A673 (cell line): ENCODE measurements at regions not wholly inside any gene's neighbourhood (a gene's known extent, or its start where the extent isn't known, plus 50 kb on each side); places are given as distances from the start of the nearest gene placed in this dataset.

Source experiments
- BruUV-seq: library from RNA; stranded (reverse); fragments of 400-500 nt; replicated peaks from 2 replicates; lab custom pipeline; 2021; lab: Mats Ljungman, UMichigan
- CTCF ChIA-PET: fragments of 300-600 bp; sonication (Branson Sonifier 250); formaldehyde crosslinking; loops from one replicate; lab custom pipeline; 2022; ENCODE audit warnings: antibody characterized with exemption; lab: Charles Lee
- POLR2A ChIA-PET: fragments of 300-600 bp; sonication (Branson Sonifier 250); formaldehyde crosslinking; loops from one replicate; lab custom pipeline; 2022; ENCODE audit warnings: antibody characterized with exemption; ENCODE audit not compliant: low non-redundant PET; lab: Charles Lee
- DNase-seq: peaks from one replicate; pipeline ENCODE4 v3.0.0-alpha.2; 2015; ENCODE audit warnings: low spot score
- H3K27ac ChIP-seq: fragments of 200-600 bp; sonication (generic); 2 replicates; pipeline ENCODE4 v1.5.1; 2016; ENCODE audit warnings: mixed run types, low read depth, mild to moderate bottlenecking, mixed read lengths, antibody characterized with exemption, low read length; ENCODE audit not compliant: poor library complexity, severe bottlenecking
- H3K27me3 ChIP-seq: fragments of 200-600 bp; sonication (generic); replicated peaks from 2 replicates; pipeline ENCODE4 v1.6.1; 2017; ENCODE audit warnings: mixed run types, low read depth, mild to moderate bottlenecking, mixed read lengths, antibody characterized with exemption, low read length; ENCODE audit not compliant: insufficient read depth, poor library complexity
- H3K36me3 ChIP-seq: fragments of 200-600 bp; sonication (generic); 2 replicates; pipeline ENCODE4 v1.6.1; 2016; ENCODE audit warnings: mixed run types, mild to moderate bottlenecking, mixed read lengths, antibody characterized with exemption, low read length; ENCODE audit not compliant: insufficient read depth, poor library complexity, severe bottlenecking
- H3K4me1 ChIP-seq: fragments of 200-600 bp; sonication (generic); 2 replicates; pipeline ENCODE4 v1.6.1; 2017; ENCODE audit warnings: mixed run types, mild to moderate bottlenecking, mixed read lengths, antibody characterized with exemption, low read length; ENCODE audit not compliant: insufficient read depth, poor library complexity, severe bottlenecking
- H3K4me3 ChIP-seq: fragments of 200-600 bp; sonication (generic); 2 replicates; pipeline ENCODE4 v1.5.1; 2016; ENCODE audit warnings: low read depth, mixed run types, mild to moderate bottlenecking, mixed read lengths, low read length; ENCODE audit not compliant: poor library complexity, severe bottlenecking
- H3K9me3 ChIP-seq: fragments of 200-600 bp; sonication (generic); 2 replicates; pipeline ENCODE4 v1.6.1; 2016; ENCODE audit warnings: mixed run types, low read depth, mild to moderate bottlenecking, mixed read lengths, antibody characterized with exemption, low read length; ENCODE audit not compliant: poor library complexity, severe bottlenecking
- CTCF ChIP-seq: fragments of 300-800, 200-600 bp; sonication (generic); conservative IDR thresholded peaks from 2 replicates; pipeline ENCODE4 v1.5.1; 2017; ENCODE audit warnings: low read depth, mild to moderate bottlenecking, antibody characterized with exemption, low read length, moderate library complexity, mixed read lengths
- EZH2 ChIP-seq: fragments of 200-600 bp; sonication (generic); IDR thresholded peaks from 2 replicates; pipeline ENCODE4 v1.6.1; 2017; ENCODE audit warnings: borderline replicate concordance, low read depth, mild to moderate bottlenecking, mixed read lengths, antibody characterized with exemption, low read length; ENCODE audit not compliant: poor library complexity, severe bottlenecking
- intact Hi-C: fragments of 100-400 bp; cut with micrococcal nuclease; formaldehyde crosslinking; loops from one replicate; pipeline ENCODE4 v1.10.0; 2022; ENCODE audit not compliant: unreplicated experiment

DNA sequence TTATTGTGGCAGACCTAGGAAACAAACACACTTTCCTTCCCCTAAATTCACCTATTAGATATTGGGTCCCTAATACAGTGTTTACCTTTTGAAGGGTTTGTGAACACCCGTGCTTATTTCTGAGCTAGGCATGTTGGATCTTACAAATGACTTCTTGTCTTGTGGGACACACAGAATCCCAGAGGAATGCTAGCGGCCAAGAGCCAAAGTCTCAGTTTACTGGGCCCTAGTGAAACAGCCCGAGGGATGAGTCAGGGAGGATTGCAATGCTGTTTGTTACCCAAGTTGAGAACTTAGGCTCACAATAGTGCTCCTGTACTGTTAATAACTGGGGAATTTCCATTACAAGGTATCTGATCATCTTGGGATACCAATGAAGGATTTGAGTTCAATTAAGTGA is 100.1 kb upstream of the AKT3 start:
- H3K4me3 ChIP-seq = no peak overlapping the region
- intact Hi-C loops = no loop called here
- no peaks in the 10 kb centered on the region for H3K36me3 ChIP-seq
- DNase-seq = no peak
- ChIA-PET POLR2A (no interaction called here), CTCF (no interaction called here)
- H3K27ac ChIP-seq = no peak overlapping the region
- BruUV-seq = no TSS peak
- no peaks in the 10 kb centered on the region for H3K4me1 ChIP-seq
- no peaks in the 10 kb centered on the region for H3K27me3 ChIP-seq
- no peaks in the 10 kb centered on the region for H3K9me3 ChIP-seq
- TF ChIP-seq EZH2 = no peak
- no peak for TF ChIP-seq CTCF

- CTCF ChIA-PET = no interaction called here
- POLR2A ChIA-PET = no interaction called here
- intact Hi-C loops = no loop called here
- peak; percentile 12 for DNase-seq
- no TSS peak for BruUV-seq
- H3K36me3 ChIP-seq = no peaks in the 10 kb centered on the region
- no peaks in the 10 kb centered on the region for H3K27me3 ChIP-seq
- TF ChIP-seq CTCF = peak; percentile 40
- TF ChIP-seq EZH2 = no peak
- H3K4me1 ChIP-seq = no peaks in the 10 kb centered on the region
- H3K27ac ChIP-seq = no peak overlapping the region
- H3K9me3 ChIP-seq = no peaks in the 10 kb centered on the region
- no peak overlapping the region for H3K4me3 ChIP-seq
Observed at GRCh38 chr1:243946946-243947345, 96.9 kb upstream of the AKT3 start.

GRCh38 chr1:243946253-243946652 is 96.2 kb upstream of the AKT3 start:
- Histone ChIP-seq H3K9me3 (no peaks in the 10 kb centered on the region), H3K27ac (no peak overlapping the region), H3K4me1 (no peaks in the 10 kb centered on the region), H3K27me3 (no peaks in the 10 kb centered on the region), H3K36me3 (no peaks in the 10 kb centered on the region), H3K4me3 (no peak overlapping the region)
- BruUV-seq = no TSS peak
- ChIA-PET CTCF (no interaction called here), POLR2A (no interaction called here)
- DNase-seq = no peak
- intact Hi-C loops = no loop called here
- TF ChIP-seq EZH2 (no peak), CTCF (no peak)
